ENCODE measurements at regions not wholly inside any gene's neighbourhood (a gene's known extent, or its start where the extent isn't known, plus 50 kb on each side); places are given as distances from the start of the nearest gene placed in this dataset.

DNA sequence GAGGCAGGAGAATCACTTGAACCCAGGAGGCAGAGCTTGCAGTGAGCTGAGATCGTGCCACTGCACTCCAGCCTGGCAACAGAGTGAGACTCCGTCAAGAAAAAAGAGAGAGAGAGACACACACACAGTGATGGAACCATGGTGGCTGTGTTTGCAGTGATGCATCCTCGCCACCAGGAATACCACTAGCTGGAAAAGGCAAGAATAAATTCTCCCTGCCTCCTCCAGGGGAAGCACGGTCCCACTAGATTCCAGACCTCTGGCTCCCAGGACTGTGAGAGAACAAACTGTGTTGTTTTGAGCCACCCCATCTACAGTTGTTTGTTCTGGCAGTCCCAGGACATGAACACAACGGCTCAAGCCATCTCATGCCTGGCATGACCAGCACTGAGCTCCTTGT is 320.3 kb upstream of the FOXK1 start:
- no peak for TF ChIP-seq CTCF (IDR thresholded peaks at IDR 0.05)
- no peak for TF ChIP-seq POLR2A (IDR thresholded peaks at IDR 0.05)

All from Peyer's patch (tissue), 4 donors.